Brain microvascular endothelial cell (primary cell): ENCODE measurements at regions not wholly inside any gene's neighbourhood (a gene's known extent, or its start where the extent isn't known, plus 50 kb on each side); places are given as distances from the start of the nearest gene placed in this dataset.

ENCODE experiments used
- DNase-seq: peaks from one replicate; pipeline ENCODE4 v3.0.0-alpha.2; 2020
- H3K27ac ChIP-seq: fragments of 250-450 bp; sonication (Bioruptor Pico); 2 replicates; pipeline ENCODE4 v1.5.1; 2020; ENCODE audit warnings: mild to moderate bottlenecking, moderate library complexity
- H3K27me3 ChIP-seq: fragments of 250-450 bp; sonication (Bioruptor Pico); replicated peaks from 2 replicates; pipeline ENCODE4 v1.5.1; 2020; ENCODE audit warnings: mild to moderate bottlenecking
- H3K36me3 ChIP-seq: fragments of 250-450 bp; sonication (Bioruptor Pico); replicated peaks from 2 replicates; pipeline ENCODE4 v1.5.1; 2020; ENCODE audit warnings: mild to moderate bottlenecking
- H3K4me3 ChIP-seq: 2 replicates; pipeline ENCODE4 v1.5.1; 2011; ENCODE audit warnings: low read depth, mild to moderate bottlenecking, control low read depth, low read length, moderate library complexity
- CTCF ChIP-seq: IDR thresholded peaks from 2 replicates; pipeline ENCODE4 v1.5.1; 2011; ENCODE audit warnings: low read depth, mild to moderate bottlenecking, moderate library complexity, low read length, control low read depth, inconsistent platforms; ENCODE audit errors: missing control alignments
- in situ Hi-C: cut with HindIII; loops from 2 replicates; pipeline ENCODE4 v1.10.0; 2017; ENCODE audit warnings: low sequenced_read_pairs, low pct_ligation_motif_present

GRCh38 chr11:91851908-91852307, 372.7 kb upstream of the FAT3 start:
- Histone ChIP-seq H3K36me3 (no peaks in the 10 kb centered on the region), H3K27me3 (no peaks in the 10 kb centered on the region), H3K4me3 (no peak overlapping the region), H3K27ac (no peak overlapping the region)
- DNase-seq: no peak
- in situ Hi-C loops: no loop called here
- TF ChIP-seq CTCF: no peak

GRCh38 chr11:91850533-91851275, 373.9 kb upstream of the FAT3 start:
- in situ Hi-C loops: no loop called here
- Histone ChIP-seq H3K27me3 (no peaks in the 10 kb centered on the region), H3K27ac (no peak overlapping the region), H3K36me3 (no peaks in the 10 kb centered on the region), H3K4me3 (no peak overlapping the region)
- no peak for DNase-seq
- TF ChIP-seq CTCF: no peak

GRCh38 chr11:91850021-91850420, 374.6 kb upstream of the FAT3 start:
- Histone ChIP-seq H3K27ac (no peak overlapping the region), H3K27me3 (no peaks in the 10 kb centered on the region), H3K36me3 (no peaks in the 10 kb centered on the region), H3K4me3 (no peak overlapping the region)
- TF ChIP-seq CTCF: no peak
- DNase-seq: no peak
- in situ Hi-C loops: no loop called here

- TF ChIP-seq CTCF: no peak
- no peaks in the 10 kb centered on the region for H3K36me3 ChIP-seq
- no peak overlapping the region for H3K4me3 ChIP-seq
- DNase-seq: no peak
- in situ Hi-C loops: no loop called here
- H3K27me3 ChIP-seq: no peaks in the 10 kb centered on the region
- H3K27ac ChIP-seq: no peak overlapping the region
These were observed 378.0 kb upstream of the FAT3 start for GRCh38 chr11:91846649-91847048.

- in situ Hi-C loops: no loop called here
- Histone ChIP-seq H3K27ac (no peak overlapping the region), H3K4me3 (no peak overlapping the region), H3K27me3 (no peaks in the 10 kb centered on the region), H3K36me3 (no peaks in the 10 kb centered on the region)
- no peak for DNase-seq
- no peak for TF ChIP-seq CTCF
These were observed 378.6 kb upstream of the FAT3 start for GRCh38 chr11:91846002-91846401.
